ENCODE measurements at regions not wholly inside any gene's neighbourhood (a gene's known extent, or its start where the extent isn't known, plus 50 kb on each side); places are given as distances from the start of the nearest gene placed in this dataset.
A peak's percentile ranks its signal among the peaks of the same experiment; 100 is the strongest.

DNA sequence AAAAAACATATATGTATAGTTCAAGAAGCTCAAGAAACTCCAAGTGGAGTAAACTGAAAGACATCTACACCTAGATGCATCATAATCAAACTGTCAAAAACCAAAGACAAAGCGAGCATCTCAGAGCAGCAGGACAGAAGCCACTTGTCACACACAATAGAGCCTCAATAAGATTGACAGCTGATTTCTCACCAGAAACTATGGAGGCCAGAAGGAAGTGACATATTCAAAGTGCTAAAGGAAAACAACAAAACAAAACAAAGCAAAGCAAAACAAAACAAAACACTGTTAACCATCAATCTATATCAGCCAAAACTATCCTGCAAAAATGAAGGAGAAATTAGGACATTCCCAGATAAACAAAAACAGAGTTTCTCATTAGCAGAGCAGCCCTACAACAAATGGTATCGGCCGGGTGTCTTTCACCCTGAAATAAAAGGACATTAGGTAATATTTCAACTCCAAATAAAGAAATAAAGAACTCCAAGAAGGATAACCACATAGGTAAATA is 65.8 kb upstream of the SEPTIN5 start (continued):
- TF ChIP-seq CHD7 (IDR thresholded peaks at IDR 0.05; ENCODE audit: low read depth, low read length): no peak
- TF ChIP-seq NCOA6 (IDR thresholded peaks at IDR 0.05): no peak
- TF ChIP-seq, protein P1, sequence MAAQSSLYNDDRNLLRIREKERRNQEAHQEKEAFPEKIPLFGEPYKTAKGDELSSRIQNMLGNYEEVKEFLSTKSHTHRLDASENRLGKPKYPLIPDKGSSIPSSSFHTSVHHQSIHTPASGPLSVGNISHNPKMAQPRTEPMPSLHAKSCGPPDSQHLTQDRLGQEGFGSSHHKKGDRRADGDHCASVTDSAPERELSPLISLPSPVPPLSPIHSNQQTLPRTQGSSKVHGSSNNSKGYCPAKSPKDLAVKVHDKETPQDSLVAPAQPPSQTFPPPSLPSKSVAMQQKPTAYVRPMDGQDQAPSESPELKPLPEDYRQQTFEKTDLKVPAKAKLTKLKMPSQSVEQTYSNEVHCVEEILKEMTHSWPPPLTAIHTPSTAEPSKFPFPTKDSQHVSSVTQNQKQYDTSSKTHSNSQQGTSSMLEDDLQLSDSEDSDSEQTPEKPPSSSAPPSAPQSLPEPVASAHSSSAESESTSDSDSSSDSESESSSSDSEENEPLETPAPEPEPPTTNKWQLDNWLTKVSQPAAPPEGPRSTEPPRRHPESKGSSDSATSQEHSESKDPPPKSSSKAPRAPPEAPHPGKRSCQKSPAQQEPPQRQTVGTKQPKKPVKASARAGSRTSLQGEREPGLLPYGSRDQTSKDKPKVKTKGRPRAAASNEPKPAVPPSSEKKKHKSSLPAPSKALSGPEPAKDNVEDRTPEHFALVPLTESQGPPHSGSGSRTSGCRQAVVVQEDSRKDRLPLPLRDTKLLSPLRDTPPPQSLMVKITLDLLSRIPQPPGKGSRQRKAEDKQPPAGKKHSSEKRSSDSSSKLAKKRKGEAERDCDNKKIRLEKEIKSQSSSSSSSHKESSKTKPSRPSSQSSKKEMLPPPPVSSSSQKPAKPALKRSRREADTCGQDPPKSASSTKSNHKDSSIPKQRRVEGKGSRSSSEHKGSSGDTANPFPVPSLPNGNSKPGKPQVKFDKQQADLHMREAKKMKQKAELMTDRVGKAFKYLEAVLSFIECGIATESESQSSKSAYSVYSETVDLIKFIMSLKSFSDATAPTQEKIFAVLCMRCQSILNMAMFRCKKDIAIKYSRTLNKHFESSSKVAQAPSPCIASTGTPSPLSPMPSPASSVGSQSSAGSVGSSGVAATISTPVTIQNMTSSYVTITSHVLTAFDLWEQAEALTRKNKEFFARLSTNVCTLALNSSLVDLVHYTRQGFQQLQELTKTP (IDR thresholded peaks at IDR 0.05; ENCODE audit: low read depth in 1 of 2, partially characterized antibody in 2 of 2): peak; percentile 73 to 84
- no peak for TF ChIP-seq ZKSCAN1 (IDR thresholded peaks at IDR 0.05; ENCODE audit: low read depth, low read length)
- TF ChIP-seq ZNF644 (tag; IDR thresholded peaks at IDR 0.05; ENCODE audit: low read depth): no peak
- no peak for TF ChIP-seq POLR2B (IDR thresholded peaks at IDR 0.05; ENCODE audit: low read depth, partially characterized antibody)
- TF ChIP-seq CTCFL (IDR thresholded peaks at IDR 0.05; ENCODE audit: borderline replicate concordance, insufficient read depth, low read depth, low read length, poor library complexity, severe bottlenecking): no peak
- no peak for TF ChIP-seq TBP (optimal IDR thresholded peaks at IDR 0.05; ENCODE audit: low read depth, low read length)
- no peak for TF ChIP-seq CAMTA2 (CRISPR knock-in tag; conservative IDR thresholded peaks at IDR 0.05)
- TF ChIP-seq PYGO2 (tag; IDR thresholded peaks at IDR 0.05): no peak
